Ovary (tissue), 3 donors: ENCODE measurements at regions not wholly inside any gene's neighbourhood (a gene's known extent, or its start where the extent isn't known, plus 50 kb on each side); places are given as distances from the start of the nearest gene placed in this dataset.

Source experiments
- EP300 ChIP-seq: sonication (generic); formaldehyde crosslinking; IDR thresholded peaks from one replicate; pipeline ENCODE4 v1.6.1; 2017; ENCODE audit warnings: antibody characterized with exemption
- TF ChIP-seq, protein P1 (sequence below), 3 donors: fragments of 450-650 bp in 2 of 3; fragments of 200-600 bp in 1 of 3; IDR thresholded peaks; one replicate each; pipeline versions ENCODE4 v1.5.1 to v1.8.0; 2016 to 2022; ENCODE audit warnings: antibody characterized with exemption in 3 of 3, mild to moderate bottlenecking in 1 of 3
- donor health status: DM: no; HTN: no; CAD: no.

DNA sequence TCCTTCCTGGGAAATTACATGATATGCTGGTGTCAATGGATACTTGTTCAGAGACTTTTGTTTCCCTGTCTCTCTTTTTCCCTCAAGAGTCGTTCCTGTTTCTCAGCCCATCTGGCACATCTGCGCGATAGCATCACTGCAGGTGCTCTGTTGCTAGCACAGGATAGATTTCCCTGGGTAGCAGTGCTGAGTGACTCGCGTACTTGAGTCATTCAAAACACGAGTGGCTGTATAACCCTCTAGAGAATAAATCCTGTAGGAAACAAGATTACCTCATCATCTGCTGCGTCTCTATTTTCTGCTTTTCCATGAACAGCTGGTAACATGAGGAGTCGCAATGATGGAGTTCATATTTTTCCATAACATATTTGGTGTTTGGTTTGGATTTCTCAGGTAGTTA lies 452.0 kb upstream of the FZD8 start:
- TF ChIP-seq EP300, result no peak
- TF ChIP-seq, protein P1, sequence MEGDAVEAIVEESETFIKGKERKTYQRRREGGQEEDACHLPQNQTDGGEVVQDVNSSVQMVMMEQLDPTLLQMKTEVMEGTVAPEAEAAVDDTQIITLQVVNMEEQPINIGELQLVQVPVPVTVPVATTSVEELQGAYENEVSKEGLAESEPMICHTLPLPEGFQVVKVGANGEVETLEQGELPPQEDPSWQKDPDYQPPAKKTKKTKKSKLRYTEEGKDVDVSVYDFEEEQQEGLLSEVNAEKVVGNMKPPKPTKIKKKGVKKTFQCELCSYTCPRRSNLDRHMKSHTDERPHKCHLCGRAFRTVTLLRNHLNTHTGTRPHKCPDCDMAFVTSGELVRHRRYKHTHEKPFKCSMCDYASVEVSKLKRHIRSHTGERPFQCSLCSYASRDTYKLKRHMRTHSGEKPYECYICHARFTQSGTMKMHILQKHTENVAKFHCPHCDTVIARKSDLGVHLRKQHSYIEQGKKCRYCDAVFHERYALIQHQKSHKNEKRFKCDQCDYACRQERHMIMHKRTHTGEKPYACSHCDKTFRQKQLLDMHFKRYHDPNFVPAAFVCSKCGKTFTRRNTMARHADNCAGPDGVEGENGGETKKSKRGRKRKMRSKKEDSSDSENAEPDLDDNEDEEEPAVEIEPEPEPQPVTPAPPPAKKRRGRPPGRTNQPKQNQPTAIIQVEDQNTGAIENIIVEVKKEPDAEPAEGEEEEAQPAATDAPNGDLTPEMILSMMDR (IDR thresholded peaks at IDR 0.05), result no peak
